Keratinocyte (primary cell): ENCODE measurements at regions not wholly inside any gene's neighbourhood (a gene's known extent, or its start where the extent isn't known, plus 50 kb on each side); places are given as distances from the start of the nearest gene placed in this dataset.
A peak's percentile ranks its signal among the peaks of the same experiment; 100 is the strongest.

ENCODE experiments used
- DNase-seq: peaks from one replicate; pipeline ENCODE4 v3.0.0-alpha.2; 2011; ENCODE audit warnings: low read depth, missing footprints, low spot score
- FAIRE-seq: peaks from 2 replicates; lab custom pipeline; 2011; peaks lifted over from hg19 to GRCh38; lab: Jason Lieb, UNC
- H2AFZ ChIP-seq: 2 replicates; pipeline ENCODE4 v1.6.0; 2012; ENCODE audit warnings: low read length, control low read depth, inconsistent platforms; ENCODE audit not compliant: control insufficient read depth
- H3K27ac ChIP-seq: 2 replicates; pipeline ENCODE4 v1.5.1; 2011; ENCODE audit warnings: low read length; ENCODE audit not compliant: control insufficient read depth, insufficient read depth
- H3K27me3 ChIP-seq: 3 replicates; pipeline ENCODE4 v1.6.0; 2011; ENCODE audit warnings: low read length; ENCODE audit not compliant: control insufficient read depth, insufficient read depth; ENCODE audit errors: extremely low read depth
- H3K36me3 ChIP-seq, 2 experiments: 2 replicates in 1 of 2; 3 replicates in 1 of 2; pipeline ENCODE4 v1.5.1; 2011; ENCODE audit warnings: low read length in 2 of 2, mild to moderate bottlenecking in 1 of 2; ENCODE audit not compliant: control insufficient read depth in 2 of 2, insufficient read depth in 2 of 2; ENCODE audit errors: extremely low read depth in 1 of 2
- H3K4me1 ChIP-seq: 3 replicates; pipeline ENCODE4 v1.5.1; 2011; ENCODE audit warnings: low read length; ENCODE audit not compliant: control insufficient read depth, insufficient read depth; ENCODE audit errors: extremely low read depth
- H3K4me2 ChIP-seq: 3 replicates; pipeline ENCODE4 v1.6.0; 2011; ENCODE audit warnings: low read depth, low read length; ENCODE audit not compliant: control insufficient read depth, insufficient read depth; ENCODE audit errors: extremely low read depth
- H3K4me3 ChIP-seq, 3 experiments: fragments of 200-600 bp in 1 of 3; sonication (generic) in 1 of 3; 2 replicates in 2 of 3; 3 replicates in 1 of 3; pipeline ENCODE4 v1.5.1; 2011 to 2016; ENCODE audit warnings: low read length in 3 of 3, mild to moderate bottlenecking in 3 of 3, control low read depth in 2 of 3, inconsistent platforms in 1 of 3, low read depth in 1 of 3, mixed read lengths in 1 of 3, mixed run types in 1 of 3, moderate library complexity in 1 of 3; ENCODE audit not compliant: control insufficient read depth in 2 of 3, insufficient read depth in 2 of 3; ENCODE audit errors: extremely low read depth in 1 of 3
- H3K79me2 ChIP-seq: 2 replicates; pipeline ENCODE4 v1.6.0; 2012; ENCODE audit warnings: low read length; ENCODE audit not compliant: control insufficient read depth, insufficient read depth
- H3K9ac ChIP-seq: 3 replicates; pipeline ENCODE4 v1.6.0; 2011; ENCODE audit warnings: low read length; ENCODE audit not compliant: control insufficient read depth, insufficient read depth; ENCODE audit errors: extremely low read depth
- H3K9me1 ChIP-seq: 3 replicates; pipeline ENCODE4 v1.6.0; 2011; ENCODE audit warnings: low read length; ENCODE audit not compliant: control insufficient read depth, insufficient read depth; ENCODE audit errors: extremely low read depth
- H3K9me3 ChIP-seq: 2 replicates; pipeline ENCODE4 v1.5.1; 2012; ENCODE audit warnings: low read depth, low read length; ENCODE audit not compliant: control insufficient read depth
- H4K20me1 ChIP-seq: 3 replicates; pipeline ENCODE4 v1.6.0; 2011; ENCODE audit warnings: low read length; ENCODE audit not compliant: control insufficient read depth, insufficient read depth; ENCODE audit errors: extremely low read depth
- CTCF ChIP-seq, 3 experiments: IDR thresholded peaks in 1 of 3; conservative IDR thresholded peaks in 1 of 3; optimal IDR thresholded peaks in 1 of 3; 2 replicates in 2 of 3; 3 replicates in 1 of 3; pipeline versions ENCODE3 to v1.5.1; 2011; ENCODE audit warnings: low read length in 3 of 3, mild to moderate bottlenecking in 3 of 3, moderate library complexity in 2 of 3, control low read depth in 1 of 3, inconsistent platforms in 1 of 3; ENCODE audit not compliant: insufficient read depth in 2 of 3; ENCODE audit errors: extremely low read depth in 1 of 3
- EZH2 ChIP-seq: IDR thresholded peaks from one replicate; pipeline ENCODE4 v1.6.1; 2012; ENCODE audit warnings: inconsistent platforms, mild to moderate bottlenecking, low read length, moderate library complexity
- dilution Hi-C: fragments of 300-500 bp; cut with MboI; formaldehyde crosslinking; loops from one replicate; pipeline ENCODE4 v1.7.0; 2020; ENCODE audit warnings: low sequenced_read_pairs; ENCODE audit not compliant: extremely low pct_ligation_motif_present

- no peak overlapping the region for H2AFZ ChIP-seq
- DNase-seq, result no peak
- dilution Hi-C loops, result no loop called here
Measured at GRCh38 chr7:96596120-96596826, 113.4 kb downstream of the SEM1 start.

GRCh38 chr7:96591900-96592676 lies 117.6 kb downstream of the SEM1 start:
- no peak for FAIRE-seq
- no peak overlapping the region for H3K9ac ChIP-seq
- DNase-seq, result no peak
- H3K4me1 ChIP-seq, result no peaks in the 10 kb centered on the region
- H2AFZ ChIP-seq, result no peak overlapping the region
- H3K27ac ChIP-seq, result no peak overlapping the region
- no peaks in the 10 kb centered on the region for H3K79me2 ChIP-seq
- no peak for TF ChIP-seq EZH2
- TF ChIP-seq CTCF (optimal IDR thresholded peaks at IDR 0.05 in 1 of 3, IDR thresholded peaks at IDR 0.05 in 1 of 3, conservative IDR thresholded peaks at IDR 0.05 in 1 of 3; ENCODE audit: extremely low read depth in 1 of 3, insufficient read depth in 2 of 3, low read length in 3 of 3), result no peak
- H3K9me3 ChIP-seq, result no peaks in the 10 kb centered on the region
- H3K27me3 ChIP-seq, result no peaks in the 10 kb centered on the region
- no peaks in the 10 kb centered on the region for H3K36me3 ChIP-seq
- H3K4me2 ChIP-seq, result no peak overlapping the region
- H3K9me1 ChIP-seq, result no peaks in the 10 kb centered on the region
- H4K20me1 ChIP-seq, result no peaks in the 10 kb centered on the region
- dilution Hi-C loops, result no loop called here
- no peak overlapping the region for H3K4me3 ChIP-seq

More at GRCh38 chr7:96596120-96596826, 113.4 kb downstream of the SEM1 start:
- no peaks in the 10 kb centered on the region for H3K79me2 ChIP-seq
- H4K20me1 ChIP-seq, result no peaks in the 10 kb centered on the region
- H3K9me3 ChIP-seq, result no peaks in the 10 kb centered on the region
- H3K4me3 ChIP-seq, result no peak overlapping the region
- H3K27ac ChIP-seq, result no peak overlapping the region
- H3K9me1 ChIP-seq, result no peaks in the 10 kb centered on the region
- H3K4me2 ChIP-seq, result no peak overlapping the region
- no peak overlapping the region for H3K9ac ChIP-seq
- TF ChIP-seq CTCF (optimal IDR thresholded peaks at IDR 0.05 in 1 of 3, IDR thresholded peaks at IDR 0.05 in 1 of 3, conservative IDR thresholded peaks at IDR 0.05 in 1 of 3; ENCODE audit: extremely low read depth in 1 of 3, insufficient read depth in 2 of 3, low read length in 3 of 3) (peak; percentile 25 to 48 (median 36)), EZH2 (no peak)
- FAIRE-seq, result peak; percentile 66
- H3K4me1 ChIP-seq, result no peaks in the 10 kb centered on the region
- H3K36me3 ChIP-seq, result no peaks in the 10 kb centered on the region
- H3K27me3 ChIP-seq, result no peaks in the 10 kb centered on the region
